HepG2 (cell line): ENCODE measurements at regions not wholly inside any gene's neighbourhood (a gene's known extent, or its start where the extent isn't known, plus 50 kb on each side); places are given as distances from the start of the nearest gene placed in this dataset.

ENCODE experiments used
- ATAC-seq: fragments of 200-7000 bp; cut with Tn5 transposase; 3 replicates; pipeline ENCODE4 v1.9.1; 2020; ENCODE audit warnings: mild to moderate bottlenecking, moderate library complexity
- BruUV-seq: library from RNA; stranded (reverse); fragments of 400-500 nt; replicated peaks from 2 replicates; lab custom pipeline; 2021; lab: Mats Ljungman, UMichigan
- CTCF ChIA-PET: fragments of 300-600 bp; formaldehyde crosslinking; extraction: SDS; loops from one replicate; lab custom pipeline; 2021; ENCODE audit warnings: low total read pairs, inconsistent platforms, low intra/inter-chr PET ratio; lab: Yijun Ruan, JAX
- POLR2A ChIA-PET: fragments of 350-600 bp; sonication (Branson Sonifier 250); formaldehyde crosslinking; loops from one replicate; lab custom pipeline; 2020; ENCODE audit warnings: antibody characterized with exemption, inconsistent platforms; lab: Yijun Ruan, JAX
- DNase-seq: peaks from one replicate; pipeline ENCODE4 v3.0.0-alpha.2; 2015; ENCODE audit warnings: low spot score
- FAIRE-seq: peaks from 3 replicates; lab custom pipeline; 2011; peaks lifted over from hg19 to GRCh38; lab: Jason Lieb, UNC
- H2AFZ ChIP-seq: one replicate; pipeline ENCODE4 v1.6.1; 2011; ENCODE audit warnings: low read length, inconsistent platforms
- H3K27ac ChIP-seq: fragments of 300-600 bp; 3 replicates; pipeline ENCODE4 v1.8.0; 2011; ENCODE audit warnings: mixed run types, mild to moderate bottlenecking, mixed read lengths, low read length, inconsistent platforms; ENCODE audit not compliant: insufficient read depth; ENCODE audit errors: extremely low read length
- H3K27me3 ChIP-seq, 2 experiments: fragments of 200-600 bp in 1 of 2; 2 replicates in 1 of 2; 3 replicates in 1 of 2; pipeline versions ENCODE4 v1.6.0 to v1.8.0; 2011; ENCODE audit warnings: low read length in 2 of 2, mild to moderate bottlenecking in 2 of 2, moderate library complexity in 2 of 2, inconsistent platforms in 1 of 2; ENCODE audit not compliant: insufficient read depth in 2 of 2, control insufficient read depth in 1 of 2
- H3K36me3 ChIP-seq, 2 experiments: fragments of 200-600 bp in 1 of 2; replicated peaks in 1 of 2; 2 replicates in 1 of 2; 3 replicates in 1 of 2; pipeline versions ENCODE4 v1.5.1 to v1.8.0; 2011; ENCODE audit warnings: low read length in 2 of 2, inconsistent platforms in 1 of 2; ENCODE audit not compliant: insufficient read depth in 2 of 2, control insufficient read depth in 1 of 2
- H3K4me1 ChIP-seq: 2 replicates; pipeline ENCODE4 v1.5.1; 2012; ENCODE audit warnings: low read length, inconsistent platforms; ENCODE audit not compliant: insufficient read depth
- H3K4me2 ChIP-seq: 2 replicates; pipeline ENCODE4 v1.6.0; 2011; ENCODE audit warnings: low read depth, low read length, inconsistent platforms
- H3K4me3 ChIP-seq, 3 experiments: fragments of 200-600 bp in 1 of 3; sonication (generic), shearing (Covaris generic) in 1 of 3; replicated peaks in 1 of 3; 2 replicates each; pipeline ENCODE4 v1.5.1; 2011 to 2016; ENCODE audit warnings: low read length in 3 of 3, inconsistent platforms in 2 of 3, low read depth in 2 of 3, mild to moderate bottlenecking in 2 of 3, control low read depth in 1 of 3, mixed read lengths in 1 of 3; ENCODE audit not compliant: insufficient read depth in 1 of 3
- H3K79me2 ChIP-seq: one replicate; pipeline ENCODE4 v1.6.1; 2011; ENCODE audit warnings: low read length, inconsistent platforms; ENCODE audit not compliant: insufficient read depth
- H3K9ac ChIP-seq: 2 replicates; pipeline ENCODE4 v1.6.0; 2011; ENCODE audit warnings: mild to moderate bottlenecking, low read depth, low read length, inconsistent platforms; ENCODE audit not compliant: insufficient read depth
- H3K9me3 ChIP-seq: 2 replicates; pipeline ENCODE4 v1.5.1; 2012; ENCODE audit warnings: mild to moderate bottlenecking, low read length
- H4K20me1 ChIP-seq: 2 replicates; pipeline ENCODE4 v1.6.0; 2011; ENCODE audit warnings: inconsistent platforms, mild to moderate bottlenecking, low read length, moderate library complexity; ENCODE audit not compliant: insufficient read depth
- HDAC6 ChIP-seq: fragments of 200-600 bp; sonication (generic); IDR thresholded peaks from 2 replicates; pipeline ENCODE4 v1.7.0; 2017; ENCODE audit warnings: mild to moderate bottlenecking, antibody characterized with exemption, low read length, low read depth
- JUND ChIP-seq: sonication (generic); formaldehyde crosslinking; IDR thresholded peaks from 2 replicates; pipeline ENCODE4 v1.8.0; 2022; ENCODE audit warnings: mild to moderate bottlenecking, missing genetic modification reagents
- MYC ChIP-seq: sonication (generic); formaldehyde crosslinking; IDR thresholded peaks from 2 replicates; pipeline ENCODE4 v1.9.0; 2021; ENCODE audit warnings: missing genetic modification reagents, borderline replicate concordance
- PHF21A ChIP-seq: sonication (generic); formaldehyde crosslinking; IDR thresholded peaks from 2 replicates; pipeline ENCODE4 v1.5.0; 2020; ENCODE audit warnings: mild to moderate bottlenecking, missing genetic modification reagents
- SRSF1 ChIP-seq: fragments of 200-400 bp; formaldehyde crosslinking; optimal IDR thresholded peaks from 2 replicates; pipeline ENCODE3; 2017; ENCODE audit warnings: mild to moderate bottlenecking, low read depth, low read length, moderate library complexity
- YY1 ChIP-seq: IDR thresholded peaks from 2 replicates; pipeline ENCODE4 v1.6.1; 2011; ENCODE audit warnings: low read length, low read depth, moderate library complexity, mild to moderate bottlenecking; ENCODE audit not compliant: insufficient read depth, insufficient replicate concordance
- WGBS: methylation state at CpG from one replicate; pipeline ENCODE4 v1.1.6; 2017; ENCODE audit warnings: low lambda C conversion rate; 5-methylcytosine and 5-hydroxymethylcytosine counted together
- in situ Hi-C: cut with HindIII; loops from 2 replicates; pipeline ENCODE4 v1.10.0; 2017; ENCODE audit warnings: low pct_unique_long_range_greater_than_20kb; ENCODE audit not compliant: extremely low pct_ligation_motif_present
- intact Hi-C: fragments of 100-400 bp; cut with micrococcal nuclease; formaldehyde crosslinking; loops from one replicate; pipeline ENCODE4 v1.10.0; 2022; ENCODE audit not compliant: unreplicated experiment

- no peak overlapping the region for H2AFZ ChIP-seq
- DNase-seq (no peak), FAIRE-seq (no peak), ATAC-seq (no peak)
- no peaks in the 10 kb centered on the region for H3K27me3 ChIP-seq
- no peak overlapping the region for H3K4me3 ChIP-seq
- ChIA-PET POLR2A (no interaction called here), CTCF (no interaction called here)
- H3K9me3 ChIP-seq: no peaks in the 10 kb centered on the region
- no TSS peak for BruUV-seq
- H3K79me2 ChIP-seq: no peaks in the 10 kb centered on the region
- H3K9ac ChIP-seq: no peak overlapping the region
- TF ChIP-seq YY1: no peak
- no peaks in the 10 kb centered on the region for H4K20me1 ChIP-seq
- WGBS: 98% methylated on average over 8 of the region's 8 CpGs
- no peak overlapping the region for H3K4me2 ChIP-seq
- no peak overlapping the region for H3K27ac ChIP-seq
- no peaks in the 10 kb centered on the region for H3K4me1 ChIP-seq
- H3K36me3 ChIP-seq: peaks cover 2% of the 10 kb centered on the region in 2 experiments; a peak in 1 of 5 replicates
- in situ Hi-C loops: no loop called here
- intact Hi-C loops: no loop called here
These were observed 404.4 kb upstream of the RGS6 start for GRCh38 chr14:71527838-71528237.

- BruUV-seq: no TSS peak
- Histone ChIP-seq H3K9me3 (no peaks in the 10 kb centered on the region), H3K4me2 (no peak overlapping the region), H3K27ac (no peak overlapping the region), H3K4me1 (no peaks in the 10 kb centered on the region), H3K36me3 (peaks cover 2% of the 10 kb centered on the region in 2 experiments; a peak in 1 of 5 replicates), H3K27me3 (no peaks in the 10 kb centered on the region), H3K4me3 (no peak overlapping the region)
- ChIA-PET POLR2A (no interaction called here), CTCF (no interaction called here)
- no peak for DNase-seq
- WGBS: 98% methylated on average over 4 of the region's 4 CpGs
- TF ChIP-seq JUND (no peak), PHF21A (no peak), SRSF1 (no peak), HDAC6 (no peak), MYC (CRISPR knock-in tag) (no peak)
- TF ChIP-seq, all 625 proteins: peak for 0
- FAIRE-seq (no peak), ATAC-seq (no peak)
- Histone ChIP-seq H4K20me1 (no peaks in the 10 kb centered on the region), H3K79me2 (no peaks in the 10 kb centered on the region), H2AFZ (no peak overlapping the region), H3K9ac (no peak overlapping the region)
- intact Hi-C loops (no loop called here), in situ Hi-C loops (no loop called here)
These were observed 402.4 kb upstream of the RGS6 start for GRCh38 chr14:71529848-71530247.
